K562 (cell line): ENCODE measurements at regions not wholly inside any gene's neighbourhood (a gene's known extent, or its start where the extent isn't known, plus 50 kb on each side); places are given as distances from the start of the nearest gene placed in this dataset.

Experiments used
- ATAC-seq: fragments of 200-7000 bp; cut with Tn5 transposase; 3 replicates; pipeline ENCODE4 v1.9.1; 2020; ENCODE audit warnings: moderate library complexity
- BruUV-seq: library from RNA; stranded (reverse); fragments of 400-500 nt; replicated peaks from 2 replicates; lab custom pipeline; 2021; lab: Mats Ljungman, UMichigan
- CTCF ChIA-PET: fragments of 300-600 bp; formaldehyde crosslinking; extraction: SDS; loops from one replicate; lab custom pipeline; 2021; ENCODE audit warnings: low intra/inter-chr PET ratio; lab: Yijun Ruan, JAX
- POLR2A ChIA-PET: fragments of 300-600, 350-650 bp; sonication (Branson Sonifier 250); formaldehyde crosslinking; extraction: SDS; loops from one replicate; lab custom pipeline; 2021; ENCODE audit warnings: antibody characterized with exemption, inconsistent platforms; lab: Yijun Ruan, JAX
- DNase-seq, 4 experiments: peaks; one replicate each; pipeline versions ENCODE4 v3.0.0 to v3.0.0-alpha.2; 2011 to 2018; ENCODE audit warnings: low spot score in 3 of 4, mixed read lengths in 3 of 4; ENCODE audit errors: extremely low read depth in 1 of 4
- FAIRE-seq: peaks from 2 replicates; lab custom pipeline; 2011; peaks lifted over from hg19 to GRCh38; lab: Jason Lieb, UNC
- H2AFZ ChIP-seq: 2 replicates; pipeline ENCODE4 v1.6.0; 2011; ENCODE audit warnings: low read depth, low read length, control low read depth, inconsistent platforms
- H3K27ac ChIP-seq: fragments of 200-600 bp; 3 replicates; pipeline ENCODE4 v1.8.0; 2011; ENCODE audit warnings: low read depth, mild to moderate bottlenecking, control low read depth, inconsistent platforms, low read length, moderate library complexity, mixed read lengths; ENCODE audit errors: extremely low read depth
- H3K27me3 ChIP-seq, 2 experiments: fragments of 300-600 bp in 1 of 2; 2 replicates in 1 of 2; 3 replicates in 1 of 2; pipeline versions ENCODE4 v1.6.0 to v1.8.0; 2011; ENCODE audit warnings: inconsistent platforms in 2 of 2, low read length in 2 of 2, mild to moderate bottlenecking in 1 of 2, mixed read lengths in 1 of 2, moderate library complexity in 1 of 2; ENCODE audit not compliant: control insufficient read depth in 2 of 2, insufficient read depth in 2 of 2
- H3K36me3 ChIP-seq: fragments of 300-600 bp; 3 replicates; pipeline ENCODE4 v1.8.0; 2011; ENCODE audit warnings: mild to moderate bottlenecking, low read length, inconsistent platforms; ENCODE audit not compliant: control insufficient read depth, insufficient read depth
- H3K4me1 ChIP-seq, 2 experiments: fragments of 200-600 bp in 1 of 2; replicated peaks in 1 of 2; 2 replicates in 1 of 2; 3 replicates in 1 of 2; pipeline versions ENCODE4 v1.5.1 to v1.8.0; 2011; ENCODE audit warnings: inconsistent platforms in 2 of 2, low read length in 2 of 2, mild to moderate bottlenecking in 1 of 2, mixed read lengths in 1 of 2, moderate library complexity in 1 of 2; ENCODE audit not compliant: control insufficient read depth in 2 of 2, insufficient read depth in 2 of 2
- H3K4me2 ChIP-seq: 2 replicates; pipeline ENCODE4 v1.6.1; 2011; ENCODE audit warnings: low read length, control low read depth, inconsistent platforms, mixed read lengths; ENCODE audit not compliant: insufficient read depth
- H3K4me3 ChIP-seq: fragments of 200-600 bp; sonication (generic), shearing (Covaris generic); 2 replicates; pipeline ENCODE4 v1.5.1; 2016; ENCODE audit warnings: control low read depth, inconsistent platforms
- H3K79me2 ChIP-seq: fragments of 200-600 bp; 3 replicates; pipeline ENCODE4 v1.8.0; 2011; ENCODE audit warnings: low read length, inconsistent platforms; ENCODE audit not compliant: control insufficient read depth, insufficient read depth
- H3K9ac ChIP-seq, 2 experiments: 2 replicates each; pipeline versions ENCODE4 v1.6.0 to v1.6.1; 2011; ENCODE audit warnings: low read depth in 2 of 2, low read length in 2 of 2, control low read depth in 1 of 2, inconsistent platforms in 1 of 2, mild to moderate bottlenecking in 1 of 2, mixed read lengths in 1 of 2; ENCODE audit not compliant: insufficient read depth in 1 of 2
- H3K9me1 ChIP-seq: one replicate; pipeline ENCODE4 v1.6.0; 2011; ENCODE audit warnings: inconsistent platforms, mild to moderate bottlenecking, low read length, moderate library complexity; ENCODE audit not compliant: control insufficient read depth, insufficient read depth
- H3K9me3 ChIP-seq: replicated peaks from 2 replicates; pipeline ENCODE4 v1.5.1; 2011; ENCODE audit warnings: low read depth, low read length, inconsistent platforms; ENCODE audit not compliant: control insufficient read depth, insufficient read depth
- H4K20me1 ChIP-seq: replicated peaks from 2 replicates; pipeline ENCODE4 v1.6.1; 2011; ENCODE audit warnings: low read length, inconsistent platforms, mixed read lengths; ENCODE audit not compliant: control insufficient read depth, insufficient read depth
- BRCA1 ChIP-seq, 2 experiments: fragments of 450-650 bp in 1 of 2; sonication (generic) in 1 of 2; formaldehyde crosslinking in 1 of 2; IDR thresholded peaks; 2 replicates each; pipeline versions ENCODE4 v1.5.0 to v1.6.1; 2017 to 2020; ENCODE audit warnings: mild to moderate bottlenecking in 1 of 2, missing genetic modification reagents in 1 of 2
- CBFB ChIP-seq: sonication (generic); formaldehyde crosslinking; IDR thresholded peaks from 2 replicates; pipeline ENCODE4 v1.4.0; 2020; ENCODE audit warnings: mild to moderate bottlenecking, missing genetic modification reagents
- E2F1 ChIP-seq: sonication (generic); formaldehyde crosslinking; IDR thresholded peaks from 2 replicates; pipeline ENCODE4 v1.8.1; 2023; ENCODE audit warnings: mild to moderate bottlenecking, missing genetic modification reagents, moderate library complexity
- FOXM1 ChIP-seq, 2 experiments: fragments of 450-650 bp in 1 of 2; sonication (generic) in 1 of 2; formaldehyde crosslinking in 1 of 2; IDR thresholded peaks; 2 replicates each; pipeline versions ENCODE4 v1.6.1 to v1.9.0; 2017 to 2022; ENCODE audit warnings: low read depth in 2 of 2, mild to moderate bottlenecking in 2 of 2, missing genetic modification reagents in 1 of 2, moderate library complexity in 1 of 2
- KHSRP ChIP-seq: fragments of 450-650 bp; IDR thresholded peaks from 2 replicates; pipeline ENCODE4 v1.6.1; 2017
- MTF1 ChIP-seq: fragments of 250-450 bp; sonication (Bioruptor Pico); IDR thresholded peaks from 2 replicates; pipeline ENCODE4 v1.9.0; 2021; ENCODE audit warnings: moderate library complexity, mild to moderate bottlenecking, inconsistent platforms, borderline replicate concordance
- OTX1 ChIP-seq: fragments of 450-650 bp; formaldehyde crosslinking; IDR thresholded peaks from 2 replicates; pipeline ENCODE4 v1.4.0; 2022; ENCODE audit warnings: mild to moderate bottlenecking
- PTRF ChIP-seq: fragments of 450-650 bp; IDR thresholded peaks from 2 replicates; pipeline ENCODE4 v1.6.1; 2016; ENCODE audit warnings: mild to moderate bottlenecking, missing genetic modification characterization, missing compliant biosample characterization
- YY1 ChIP-seq, 3 experiments: IDR thresholded peaks; 2 replicates each; pipeline ENCODE4 v1.6.1; 2011; ENCODE audit warnings: low read length in 2 of 3, mild to moderate bottlenecking in 2 of 3, moderate library complexity in 2 of 3, borderline replicate concordance in 1 of 3, control low read depth in 1 of 3, low read depth in 1 of 3; ENCODE audit not compliant: insufficient read depth in 3 of 3, insufficient replicate concordance in 2 of 3, control insufficient read depth in 1 of 3, insufficient read length in 1 of 3; ENCODE audit errors: extremely low read depth in 1 of 3
- ZNF121 ChIP-seq: sonication (generic); formaldehyde crosslinking; conservative IDR thresholded peaks from 2 replicates; pipeline ENCODE4 v1.8.0; 2022; ENCODE audit warnings: missing genetic modification reagents
- ZNF395 ChIP-seq: fragments of 200-800 bp; sonication (Bioruptor generic); IDR thresholded peaks from 2 replicates; pipeline ENCODE4 v1.6.1; 2017; ENCODE audit warnings: missing genetic modification characterization, missing compliant biosample characterization
- ZNF518B ChIP-seq: fragments of 250-450 bp; sonication (Bioruptor Pico); IDR thresholded peaks from 2 replicates; pipeline ENCODE4 v1.5.0; 2021; ENCODE audit warnings: mild to moderate bottlenecking, moderate library complexity
- WGBS: fragments of 100-300 bp; shearing (Covaris generic); methylation state at CpG from one replicate; pipeline ENCODE4 v1.1.6; 2016; ENCODE audit warnings: low coverage, mixed read lengths; ENCODE audit not compliant: insufficient coverage; ENCODE audit errors: missing lambda C conversion rate; 5-methylcytosine and 5-hydroxymethylcytosine counted together
- in situ Hi-C: fragments of 300-500 bp; cut with MboI; formaldehyde crosslinking; loops from 4 replicates; pipeline ENCODE4 v1.15.0; 2018; ENCODE audit warnings: inconsistent platforms, mixed read lengths
- intact Hi-C: fragments of 100-400 bp; cut with micrococcal nuclease; formaldehyde crosslinking; loops from 2 replicates; pipeline ENCODE4 v1.14.2; 2022

- TF ChIP-seq ZNF395 (CRISPR knock-in tag) (no peak), KHSRP (no peak), CBFB (CRISPR knock-in tag) (no peak), YY1 (IDR thresholded peaks at IDR 0.05; ENCODE audit: borderline replicate concordance in 1 of 3, control insufficient read depth in 1 of 3, extremely low read depth in 1 of 3, insufficient read depth in 3 of 3, insufficient read length in 1 of 3, insufficient replicate concordance in 2 of 3, low read depth in 1 of 3, low read length in 2 of 3) (no peak), ZNF121 (no peak), FOXM1 (IDR thresholded peaks at IDR 0.05; ENCODE audit: low read depth) (no peak), FOXM1 (CRISPR knock-in tag; IDR thresholded peaks at IDR 0.05; ENCODE audit: low read depth) (no peak), OTX1 (CRISPR knock-in tag) (no peak), BRCA1 (IDR thresholded peaks at IDR 0.05) (no peak), BRCA1 (CRISPR knock-in tag; IDR thresholded peaks at IDR 0.05) (no peak), E2F1 (CRISPR knock-in tag) (no peak), ZNF518B (no peak), MTF1 (CRISPR knock-in tag) (no peak), PTRF (no peak)
- Histone ChIP-seq H3K9me3 (no peaks in the 10 kb centered on the region), H3K9me1 (no peaks in the 10 kb centered on the region), H3K27ac (no peak overlapping the region), H2AFZ (no peak overlapping the region), H3K79me2 (no peaks in the 10 kb centered on the region), H4K20me1 (no peaks in the 10 kb centered on the region), H3K4me3 (no peak overlapping the region), H3K27me3 (no peaks in the 10 kb centered on the region), H3K36me3 (no peaks in the 10 kb centered on the region), H3K4me1 (no peaks in the 10 kb centered on the region), H3K9ac (no peak overlapping the region), H3K4me2 (no peak overlapping the region)
- ATAC-seq (no peak), FAIRE-seq (no peak), DNase-seq (no peak)
- intact Hi-C loops, result no loop called here
- CTCF ChIA-PET, result no interaction called here
- POLR2A ChIA-PET, result no interaction called here
- no TSS peak for BruUV-seq
- in situ Hi-C loops, result no loop called here
- under 1% methylated on average over 8 of the region's 8 CpGs for WGBS
Measured at GRCh38 chr20:48015141-48015910, 230.0 kb upstream of the SULF2 start.
